Prostate gland (tissue), 2 donors: ENCODE measurements at regions not wholly inside any gene's neighbourhood (a gene's known extent, or its start where the extent isn't known, plus 50 kb on each side); places are given as distances from the start of the nearest gene placed in this dataset.

ENCODE experiments used
- POLR2A ChIP-seq: fragments of 450-650 bp; IDR thresholded peaks from one replicate; pipeline ENCODE4 v1.6.1; 2016; ENCODE audit warnings: antibody characterized with exemption, mild to moderate bottlenecking
- TF ChIP-seq, protein P1 (sequence below), 4 experiments: fragments of 200-600 bp in 2 of 4; fragments of 450-650 bp in 2 of 4; sonication (generic) in 2 of 4; IDR thresholded peaks; 1 replicate in 3 of 4; 2 replicates in 1 of 4; pipeline ENCODE4 v1.5.1; 2016 to 2019; ENCODE audit warnings: antibody characterized with exemption in 4 of 4, mild to moderate bottlenecking in 2 of 4, moderate library complexity in 2 of 4

- TF ChIP-seq, protein P1, sequence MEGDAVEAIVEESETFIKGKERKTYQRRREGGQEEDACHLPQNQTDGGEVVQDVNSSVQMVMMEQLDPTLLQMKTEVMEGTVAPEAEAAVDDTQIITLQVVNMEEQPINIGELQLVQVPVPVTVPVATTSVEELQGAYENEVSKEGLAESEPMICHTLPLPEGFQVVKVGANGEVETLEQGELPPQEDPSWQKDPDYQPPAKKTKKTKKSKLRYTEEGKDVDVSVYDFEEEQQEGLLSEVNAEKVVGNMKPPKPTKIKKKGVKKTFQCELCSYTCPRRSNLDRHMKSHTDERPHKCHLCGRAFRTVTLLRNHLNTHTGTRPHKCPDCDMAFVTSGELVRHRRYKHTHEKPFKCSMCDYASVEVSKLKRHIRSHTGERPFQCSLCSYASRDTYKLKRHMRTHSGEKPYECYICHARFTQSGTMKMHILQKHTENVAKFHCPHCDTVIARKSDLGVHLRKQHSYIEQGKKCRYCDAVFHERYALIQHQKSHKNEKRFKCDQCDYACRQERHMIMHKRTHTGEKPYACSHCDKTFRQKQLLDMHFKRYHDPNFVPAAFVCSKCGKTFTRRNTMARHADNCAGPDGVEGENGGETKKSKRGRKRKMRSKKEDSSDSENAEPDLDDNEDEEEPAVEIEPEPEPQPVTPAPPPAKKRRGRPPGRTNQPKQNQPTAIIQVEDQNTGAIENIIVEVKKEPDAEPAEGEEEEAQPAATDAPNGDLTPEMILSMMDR (IDR thresholded peaks at IDR 0.05) = no peak
- TF ChIP-seq POLR2A = no peak
These were observed 126.4 kb upstream of the HSD17B12 start for GRCh38 chr11:43554148-43554473.
